ENCODE measurements at regions not wholly inside any gene's neighbourhood (a gene's known extent, or its start where the extent isn't known, plus 50 kb on each side); places are given as distances from the start of the nearest gene placed in this dataset.

DNA sequence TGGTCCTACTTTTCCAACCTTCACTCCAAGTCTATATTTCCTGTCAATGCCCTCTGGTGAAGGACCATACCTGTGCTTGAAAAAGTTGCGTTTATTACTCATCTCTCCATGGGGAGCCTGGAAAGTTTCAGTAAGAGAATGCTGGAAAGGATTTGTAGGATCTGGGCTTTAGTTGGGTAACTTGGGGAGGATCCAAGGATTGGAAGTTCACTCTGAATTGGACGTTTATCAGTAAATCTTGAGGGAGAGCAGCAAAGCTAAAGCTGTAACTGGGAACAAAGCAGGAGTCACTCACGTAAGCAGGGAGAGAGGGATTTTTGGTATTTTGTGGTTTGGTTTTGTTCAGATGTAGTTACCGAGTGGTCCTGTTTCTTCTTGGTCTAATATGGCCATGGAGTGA, 51.4 kb upstream of the NPVF start:
- intact Hi-C loops (cut with micrococcal nuclease): no loop called here
- no peaks in the 10 kb centered on the region for H3K36me3 Mint-ChIP-seq (ENCODE audit: low read depth)
- H3K27me3 Mint-ChIP-seq: peaks cover 9% of the 10 kb centered on the region
- no peaks in the 10 kb centered on the region for H3K4me1 Mint-ChIP-seq
- H3K9me3 Mint-ChIP-seq: no peaks in the 10 kb centered on the region
- H3K4me3 Mint-ChIP-seq: no peak overlapping the region
- H3K27ac Mint-ChIP-seq: no peak overlapping the region
- DNase-seq: no peak

DNA sequence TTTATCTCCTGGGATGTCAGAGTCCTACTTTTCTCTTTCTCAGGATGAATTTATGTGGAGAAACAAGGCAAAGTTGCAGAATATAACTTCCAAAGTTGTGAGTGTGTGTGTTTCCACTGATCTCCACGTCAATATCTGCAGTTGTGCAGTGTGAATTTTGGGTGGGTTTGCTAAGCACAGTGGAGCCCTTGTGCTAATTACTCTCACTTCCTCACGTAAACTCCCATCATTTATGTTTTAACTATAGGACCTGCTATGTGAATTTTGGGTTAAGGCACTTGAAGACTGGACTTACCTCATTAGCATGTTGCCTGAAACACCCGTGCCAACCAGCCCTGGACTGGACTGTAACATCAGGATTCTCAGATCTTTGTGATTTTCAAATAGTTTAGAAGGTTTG, 51.9 kb upstream of the NPVF start:
- intact Hi-C loops (cut with micrococcal nuclease): no loop called here
- Mint-ChIP-seq H3K36me3 (ENCODE audit: low read depth) (no peaks in the 10 kb centered on the region), H3K4me1 (no peaks in the 10 kb centered on the region), H3K27me3 (peaks cover 10% of the 10 kb centered on the region), H3K27ac (no peak overlapping the region), H3K4me3 (no peak overlapping the region), H3K9me3 (no peaks in the 10 kb centered on the region)
- DNase-seq: no peak

DNA sequence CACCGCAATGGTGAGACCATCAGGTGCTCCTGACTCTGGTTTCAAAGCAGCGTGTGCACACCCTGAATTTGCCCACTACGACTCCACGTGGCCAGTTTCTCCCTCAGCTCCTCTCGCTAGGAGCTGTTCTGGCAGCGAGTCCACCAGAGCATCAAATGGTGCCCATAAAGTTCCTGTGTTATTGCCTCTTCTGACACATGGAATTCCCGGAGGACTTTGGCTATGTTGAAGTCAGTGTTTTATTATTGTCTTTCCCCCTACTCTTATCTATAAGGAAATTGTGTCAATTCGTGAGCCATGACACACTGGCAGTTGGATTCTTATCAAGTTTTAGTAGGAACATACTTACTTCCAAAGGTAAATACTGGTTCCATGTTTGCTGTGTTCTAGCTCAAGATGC, 53.9 kb upstream of the NPVF start:
- intact Hi-C loops (cut with micrococcal nuclease): no loop called here
- no peaks in the 10 kb centered on the region for H3K36me3 Mint-ChIP-seq (ENCODE audit: low read depth)
- peaks cover 11% of the 10 kb centered on the region for H3K27me3 Mint-ChIP-seq
- no peak for DNase-seq
- H3K9me3 Mint-ChIP-seq: no peaks in the 10 kb centered on the region
- no peak overlapping the region for H3K27ac Mint-ChIP-seq
- H3K4me1 Mint-ChIP-seq: no peaks in the 10 kb centered on the region
- no peak overlapping the region for H3K4me3 Mint-ChIP-seq

DNA sequence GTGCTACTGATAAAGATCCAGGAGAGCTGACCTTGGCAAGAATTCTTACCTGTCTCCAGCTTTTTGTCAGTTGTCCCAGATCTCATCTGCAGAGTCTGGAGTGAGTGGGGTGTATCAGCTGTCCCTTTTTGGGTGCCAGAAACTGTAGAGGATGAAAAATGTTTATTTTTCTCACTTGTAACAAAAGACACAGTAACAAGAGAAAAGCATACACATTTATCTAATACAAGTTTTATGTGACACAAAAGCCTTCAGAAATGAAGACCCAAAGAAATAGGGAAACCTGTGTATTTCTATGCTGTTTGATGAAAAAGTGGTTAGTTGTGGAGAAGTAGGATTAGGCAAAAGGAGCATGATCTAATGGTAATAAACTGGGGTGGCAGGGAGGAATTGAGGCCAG, 58.5 kb upstream of the NPVF start:
- no peaks in the 10 kb centered on the region for H3K4me1 Mint-ChIP-seq
- no peak overlapping the region for H3K4me3 Mint-ChIP-seq
- H3K27me3 Mint-ChIP-seq: peaks cover 12% of the 10 kb centered on the region
- H3K9me3 Mint-ChIP-seq: no peaks in the 10 kb centered on the region
- intact Hi-C loops (cut with micrococcal nuclease): no loop called here
- H3K27ac Mint-ChIP-seq: no peak overlapping the region
- DNase-seq: no peak
- no peaks in the 10 kb centered on the region for H3K36me3 Mint-ChIP-seq (ENCODE audit: low read depth)

DNA sequence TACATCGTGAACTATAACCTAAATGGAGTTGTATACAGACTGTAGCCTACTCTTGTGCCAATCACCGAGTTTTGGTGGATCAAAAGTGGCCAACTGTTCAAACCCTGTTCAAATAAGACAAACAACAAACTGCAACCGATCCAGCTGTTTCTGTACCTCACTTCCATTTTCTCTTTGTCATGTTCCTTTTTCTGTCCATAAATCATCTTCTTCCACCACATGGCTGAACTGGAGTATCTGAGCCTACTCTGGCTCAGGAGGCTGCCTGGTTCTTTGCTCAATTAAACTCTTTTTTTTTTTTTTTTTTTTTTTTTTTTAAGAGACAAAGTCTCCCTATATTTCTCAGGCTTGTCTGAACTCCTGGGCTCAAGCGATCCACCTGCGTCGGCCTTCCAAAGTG, 59.0 kb upstream of the NPVF start:
- Mint-ChIP-seq H3K4me3 (no peak overlapping the region), H3K4me1 (no peaks in the 10 kb centered on the region), H3K27ac (no peak overlapping the region), H3K36me3 (ENCODE audit: low read depth) (no peaks in the 10 kb centered on the region), H3K9me3 (no peaks in the 10 kb centered on the region), H3K27me3 (peaks cover 12% of the 10 kb centered on the region)
- no peak for DNase-seq
- intact Hi-C loops (cut with micrococcal nuclease): no loop called here

DNA sequence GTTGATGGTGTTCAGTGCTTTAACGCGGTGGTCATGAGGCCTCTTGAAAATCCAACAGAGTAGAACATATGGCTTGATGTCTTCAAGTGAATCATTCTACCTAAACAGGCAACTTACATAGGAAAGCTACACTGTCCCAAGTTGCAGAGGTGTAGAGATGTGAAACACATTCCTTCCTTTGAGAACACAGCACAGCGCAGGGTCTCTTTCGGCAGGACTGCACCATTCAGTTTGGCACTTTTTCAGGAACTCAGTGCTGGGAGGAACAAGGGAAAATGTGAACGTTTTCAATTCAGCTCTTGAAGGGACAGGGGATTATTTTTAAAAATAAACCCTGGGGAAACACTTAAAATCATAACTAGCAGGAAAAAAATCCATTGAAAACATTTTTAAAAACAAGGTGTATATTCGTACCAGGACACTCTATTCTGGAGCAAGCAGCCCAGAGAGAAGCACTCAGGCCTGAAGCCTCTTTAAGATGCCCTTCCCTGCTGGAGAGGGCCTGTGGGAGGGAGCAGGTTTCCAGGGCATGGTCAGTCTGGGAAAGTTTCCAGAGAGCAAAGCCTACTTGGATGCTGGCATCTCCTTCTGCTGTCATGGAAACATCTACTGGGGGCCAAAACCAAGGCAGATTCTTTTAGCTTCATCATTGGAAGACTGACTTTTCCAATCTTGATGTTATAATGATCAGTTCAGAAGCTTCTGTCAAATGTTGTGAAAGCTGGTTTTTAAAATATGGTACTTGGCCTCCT, 60.4 kb upstream of the NPVF start:
- H3K9me3 Mint-ChIP-seq: no peaks in the 10 kb centered on the region
- no peak overlapping the region for H3K27ac Mint-ChIP-seq
- peaks cover 13% of the 10 kb centered on the region for H3K27me3 Mint-ChIP-seq
- no peaks in the 10 kb centered on the region for H3K36me3 Mint-ChIP-seq (ENCODE audit: low read depth)
- no peak overlapping the region for H3K4me3 Mint-ChIP-seq
- intact Hi-C loops (cut with micrococcal nuclease): no loop called here
- no peaks in the 10 kb centered on the region for H3K4me1 Mint-ChIP-seq
- DNase-seq: no peak

DNA sequence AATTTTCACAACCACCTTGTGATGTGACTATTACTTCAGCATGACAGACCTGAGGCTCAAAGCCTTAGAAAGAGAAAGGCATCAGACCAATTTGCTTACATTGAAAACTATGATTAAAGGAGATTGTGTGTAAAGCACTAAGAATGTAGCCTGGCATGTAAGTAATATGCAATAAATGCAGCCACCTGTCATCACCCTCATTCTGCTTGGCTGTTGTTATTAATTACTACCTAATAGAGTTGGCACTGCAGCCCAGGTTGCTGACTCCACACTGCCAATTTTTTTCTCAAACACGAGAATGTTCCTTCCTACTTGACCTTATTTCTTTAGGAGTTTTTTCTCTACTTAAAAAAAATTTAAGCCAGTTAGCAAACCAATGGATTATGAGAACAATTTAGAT, 61.2 kb upstream of the NPVF start:
- intact Hi-C loops (cut with micrococcal nuclease): no loop called here
- Mint-ChIP-seq H3K36me3 (ENCODE audit: low read depth) (no peaks in the 10 kb centered on the region), H3K4me3 (no peak overlapping the region), H3K4me1 (no peaks in the 10 kb centered on the region), H3K9me3 (no peaks in the 10 kb centered on the region), H3K27me3 (peaks cover 13% of the 10 kb centered on the region), H3K27ac (no peak overlapping the region)
- no peak for DNase-seq

DNA sequence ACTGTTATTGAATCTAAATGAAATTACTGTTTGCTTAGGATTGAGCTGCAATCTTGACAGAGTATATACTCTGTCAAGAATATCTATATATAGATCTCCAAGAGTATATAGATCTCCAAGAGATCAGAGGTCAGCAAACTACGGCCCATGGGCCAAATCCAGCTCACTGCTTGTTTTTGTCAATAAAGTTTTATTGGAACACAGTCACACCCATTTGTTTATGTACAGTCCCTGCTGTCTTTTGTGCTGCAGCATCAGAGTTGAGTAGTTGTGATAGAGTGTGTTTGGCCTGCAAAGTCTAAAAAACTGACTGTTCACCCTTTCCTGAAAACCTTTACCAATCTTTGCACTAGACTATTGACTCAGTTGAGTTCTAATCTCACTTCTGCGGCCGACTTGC, 66.3 kb upstream of the NPVF start:
- Mint-ChIP-seq H3K27me3 (peaks cover 6% of the 10 kb centered on the region), H3K36me3 (ENCODE audit: low read depth) (no peaks in the 10 kb centered on the region), H3K4me3 (no peak overlapping the region), H3K9me3 (no peaks in the 10 kb centered on the region), H3K27ac (no peak overlapping the region), H3K4me1 (no peaks in the 10 kb centered on the region)
- DNase-seq: no peak
- intact Hi-C loops (cut with micrococcal nuclease): no loop called here

DNA sequence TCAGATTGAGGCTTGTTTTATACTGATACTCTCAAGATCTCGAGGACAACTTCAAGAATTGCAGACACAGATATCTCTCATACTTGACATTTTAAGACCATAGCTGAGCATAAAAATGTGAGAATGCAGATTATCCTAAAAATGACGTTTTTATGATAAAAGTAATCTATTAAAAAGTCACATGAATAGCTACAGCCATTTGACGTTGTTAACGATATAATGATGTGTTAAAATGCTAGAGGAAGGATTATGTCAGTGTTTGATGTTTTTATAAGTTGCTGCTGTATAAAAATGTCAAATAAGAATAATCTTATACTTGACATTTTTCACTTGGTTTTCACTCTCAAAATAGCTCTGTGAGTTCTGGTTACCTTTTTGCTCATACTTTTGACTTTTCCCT, 67.1 kb upstream of the NPVF start:
- Mint-ChIP-seq H3K27ac (no peak overlapping the region), H3K4me1 (no peaks in the 10 kb centered on the region)

DNA sequence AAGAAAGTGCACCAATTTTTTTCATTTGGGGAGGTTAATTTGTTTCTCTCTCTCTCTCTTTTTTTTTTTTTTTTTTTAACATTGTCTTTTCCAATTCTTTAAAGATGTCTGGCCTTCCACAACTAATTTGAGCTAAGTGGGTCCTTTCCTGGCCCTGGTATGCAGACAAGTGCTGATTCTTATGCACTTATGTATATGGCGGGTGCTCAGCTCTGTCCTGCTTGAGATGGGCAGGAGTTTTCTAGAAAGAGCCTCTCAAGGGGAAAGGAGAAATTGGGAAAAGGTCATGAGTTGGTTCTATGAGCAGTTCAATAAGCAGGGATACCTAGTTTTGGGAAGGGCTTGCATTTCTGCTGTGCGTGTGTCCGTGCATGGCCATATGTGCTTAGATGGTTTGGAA, 67.8 kb upstream of the NPVF start:
- Mint-ChIP-seq H3K36me3 (ENCODE audit: low read depth) (no peaks in the 10 kb centered on the region), H3K4me3 (no peak overlapping the region), H3K4me1 (no peaks in the 10 kb centered on the region), H3K27ac (no peak overlapping the region), H3K9me3 (no peaks in the 10 kb centered on the region), H3K27me3 (peaks cover 10% of the 10 kb centered on the region)
- no peak for DNase-seq
- intact Hi-C loops (cut with micrococcal nuclease): no loop called here

More for the DNA sequence above, 67.1 kb upstream of the NPVF start:
- DNase-seq: no peak
- Mint-ChIP-seq H3K36me3 (ENCODE audit: low read depth) (no peaks in the 10 kb centered on the region), H3K4me3 (no peak overlapping the region), H3K27me3 (peaks cover 6% of the 10 kb centered on the region), H3K9me3 (no peaks in the 10 kb centered on the region)
- intact Hi-C loops (cut with micrococcal nuclease): no loop called here

DNA sequence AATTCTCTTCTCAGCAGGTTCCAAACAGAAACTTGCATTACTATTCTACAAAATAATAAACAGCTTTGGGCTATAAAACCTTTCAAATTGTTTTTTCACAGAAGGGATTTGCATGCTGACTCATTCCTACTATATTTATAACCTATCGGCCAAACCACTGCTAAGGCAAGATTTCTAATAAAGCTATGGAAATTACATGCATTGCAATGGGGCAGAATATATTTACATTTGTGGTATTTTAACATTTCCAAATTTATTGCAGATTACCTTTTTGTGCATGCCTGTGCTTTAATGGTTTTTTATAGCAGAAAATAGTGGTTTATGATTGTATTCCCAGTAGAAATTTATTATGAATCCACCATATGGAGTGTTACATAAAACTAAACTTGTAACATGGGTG, 69.0 kb upstream of the NPVF start:
- Mint-ChIP-seq H3K27me3 (peaks cover 10% of the 10 kb centered on the region), H3K36me3 (ENCODE audit: low read depth) (no peaks in the 10 kb centered on the region), H3K4me1 (no peaks in the 10 kb centered on the region), H3K4me3 (no peak overlapping the region), H3K9me3 (no peaks in the 10 kb centered on the region), H3K27ac (no peak overlapping the region)
- DNase-seq: no peak
- intact Hi-C loops (cut with micrococcal nuclease): no loop called here

DNA sequence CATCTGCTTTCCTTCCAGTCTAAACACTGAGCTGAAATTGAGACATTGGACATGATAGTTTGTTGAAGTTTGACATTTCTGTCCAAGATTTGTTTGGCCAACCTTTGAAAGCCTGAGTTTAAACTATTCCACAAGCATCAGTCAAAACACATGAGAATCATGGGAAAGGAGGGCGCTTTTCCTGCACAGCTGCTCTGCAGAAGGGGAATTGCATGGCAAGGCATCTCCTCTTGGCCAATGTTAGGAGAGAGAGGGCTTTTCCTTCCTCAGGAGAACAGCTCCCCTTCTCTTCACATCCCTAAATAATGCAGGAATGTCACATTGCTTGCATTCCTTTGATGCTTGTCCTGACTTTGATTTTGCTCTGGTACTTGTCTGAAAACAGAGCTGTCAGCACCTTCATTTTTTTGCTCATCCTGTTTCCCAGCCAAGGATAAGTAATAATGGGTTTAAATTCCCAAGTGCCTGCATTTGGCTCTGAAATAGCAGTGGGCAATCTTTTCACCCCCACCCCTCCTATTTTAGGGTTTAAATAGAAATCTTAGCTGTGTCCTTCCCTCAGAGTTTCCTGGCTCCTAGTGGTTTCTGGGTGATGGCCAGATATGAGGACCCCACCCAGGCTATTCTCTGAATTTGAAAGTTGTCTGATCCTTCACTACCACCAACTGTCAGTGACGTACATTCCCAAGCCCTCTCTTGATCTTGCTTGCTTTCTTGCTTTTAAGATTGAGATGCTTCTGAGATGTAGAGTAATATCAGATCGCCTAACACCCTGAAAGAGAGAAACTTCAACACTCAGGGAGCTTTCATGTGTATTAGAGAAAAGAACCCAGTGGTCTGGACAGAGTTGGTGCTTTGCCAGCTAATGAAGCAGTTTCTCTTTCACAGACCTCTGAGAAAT, 75.2 kb upstream of the NPVF start:
- Mint-ChIP-seq H3K27me3 (peaks cover 11% of the 10 kb centered on the region), H3K27ac (no peak overlapping the region), H3K36me3 (ENCODE audit: low read depth) (no peaks in the 10 kb centered on the region), H3K4me1 (no peaks in the 10 kb centered on the region), H3K4me3 (no peak overlapping the region), H3K9me3 (no peaks in the 10 kb centered on the region)
- intact Hi-C loops (cut with micrococcal nuclease): no loop called here
- DNase-seq: no peak

DNA sequence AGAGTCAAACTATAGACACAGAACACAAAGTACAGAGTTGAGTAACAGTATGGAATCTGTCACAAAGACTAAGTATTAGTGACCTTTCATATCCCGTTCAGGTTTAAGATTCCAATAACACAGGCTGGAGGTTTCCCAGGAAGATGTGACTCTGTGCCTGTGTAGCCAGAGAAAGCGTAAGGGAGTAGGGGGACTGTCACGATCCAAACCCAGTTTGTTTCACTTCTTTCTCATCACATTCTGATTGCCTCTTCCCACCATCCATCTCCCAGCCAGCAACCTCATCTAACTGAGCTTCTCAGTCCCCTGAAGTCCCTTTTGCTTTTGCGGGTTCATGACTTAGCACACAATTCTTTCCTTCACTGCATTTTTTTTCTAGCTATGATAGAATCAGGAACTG, 76.4 kb upstream of the NPVF start:
- Mint-ChIP-seq H3K4me3 (no peak overlapping the region), H3K36me3 (ENCODE audit: low read depth) (no peaks in the 10 kb centered on the region), H3K4me1 (no peaks in the 10 kb centered on the region), H3K9me3 (no peaks in the 10 kb centered on the region), H3K27me3 (peaks cover 11% of the 10 kb centered on the region), H3K27ac (no peak overlapping the region)
- intact Hi-C loops (cut with micrococcal nuclease): no loop called here
- DNase-seq: no peak

DNA sequence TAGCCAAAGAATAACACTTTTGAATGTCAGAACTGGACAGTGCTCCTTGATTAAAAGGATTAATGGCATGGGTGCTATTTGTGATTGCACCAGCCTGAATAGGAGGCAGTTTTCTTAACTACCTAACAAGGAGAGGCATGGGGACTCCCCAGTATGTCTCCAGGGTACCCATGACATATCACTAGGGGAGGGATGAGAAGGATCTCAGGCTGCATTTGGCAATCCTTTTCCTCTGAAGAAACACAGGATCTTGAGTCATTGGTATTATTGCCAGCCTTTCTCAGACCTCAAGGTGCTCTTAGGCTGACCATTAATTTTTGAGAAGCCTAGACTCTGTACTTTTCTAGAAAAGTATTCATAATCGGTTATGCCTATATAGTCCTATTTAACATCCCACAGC, 77.5 kb upstream of the NPVF start:
- H3K9me3 Mint-ChIP-seq: no peaks in the 10 kb centered on the region
- no peak overlapping the region for H3K27ac Mint-ChIP-seq
- no peak overlapping the region for H3K4me3 Mint-ChIP-seq
- H3K36me3 Mint-ChIP-seq (ENCODE audit: low read depth): no peaks in the 10 kb centered on the region
- H3K4me1 Mint-ChIP-seq: no peaks in the 10 kb centered on the region
- DNase-seq: no peak
- peaks cover 9% of the 10 kb centered on the region for H3K27me3 Mint-ChIP-seq
- intact Hi-C loops (cut with micrococcal nuclease): no loop called here

Measured in activated CD4-positive, alpha-beta T cell treated with anti-CD3 and anti-CD28 coated beads, Interleukin-2, amount 10 ng/mL, durations not matched to agents 24 days and 14 days (primary cell).